ENCODE measurements at regions not wholly inside any gene's neighbourhood (a gene's known extent, or its start where the extent isn't known, plus 50 kb on each side); places are given as distances from the start of the nearest gene placed in this dataset.

DNA sequence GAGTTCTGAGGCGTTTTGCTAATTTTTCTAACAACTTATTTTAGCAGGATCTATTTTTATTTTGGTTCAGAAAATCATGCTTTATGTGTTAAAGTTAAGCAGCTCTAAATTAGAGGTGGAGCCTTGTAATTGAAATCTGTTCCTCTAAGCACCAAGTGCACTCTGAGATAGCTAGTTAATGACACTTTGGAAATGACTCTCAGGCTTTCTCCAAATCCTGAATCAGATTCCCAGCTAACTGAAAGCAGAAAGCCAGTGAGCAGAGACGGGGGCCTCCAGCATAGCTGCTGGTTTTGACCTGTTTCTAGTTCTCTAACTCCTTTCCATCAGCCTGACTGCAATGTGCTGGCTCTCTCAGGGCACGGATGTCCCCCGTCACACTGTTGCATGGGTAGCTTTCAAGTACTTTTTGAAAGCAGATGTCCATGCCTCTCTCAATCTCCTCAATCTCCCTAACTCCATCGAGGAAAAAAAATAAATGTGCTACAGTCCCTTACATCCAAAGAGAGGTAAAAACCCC is 326.5 kb downstream of the SATB2 start:
- Mint-ChIP-seq H3K4me3 (no peak overlapping the region), H3K27ac (no peak overlapping the region), H3K27me3 (no peaks in the 10 kb centered on the region), H3K36me3 (no peaks in the 10 kb centered on the region), H3K4me1 (no peaks in the 10 kb centered on the region), H3K9me3 (peaks cover 0 to 3% (median 0%) of the 10 kb centered on the region in 8 donors)
- no peak for DNase-seq
- Histone ChIP-seq H3K9me3 (ENCODE audit: control insufficient read depth in 1 of 2, low read length in 2 of 2) (no peaks in the 10 kb centered on the region), H3K27me3 (ENCODE audit: insufficient read depth, low read length) (no peaks in the 10 kb centered on the region), H3K4me3 (ENCODE audit: low read length in 2 of 2) (no peak overlapping the region), H3K36me3 (ENCODE audit: insufficient read depth, low read length) (no peaks in the 10 kb centered on the region), H3K27ac (ENCODE audit: low read depth, low read length) (no peak overlapping the region), H3K4me1 (ENCODE audit: insufficient read depth, low read length) (no peaks in the 10 kb centered on the region)
- ChIA-PET CTCF (ENCODE audit: partially characterized antibody) (no interaction called here), POLR2A (ENCODE audit: partially characterized antibody) (no interaction called here)
- intact Hi-C loops (cut with micrococcal nuclease): no loop called here

DNA sequence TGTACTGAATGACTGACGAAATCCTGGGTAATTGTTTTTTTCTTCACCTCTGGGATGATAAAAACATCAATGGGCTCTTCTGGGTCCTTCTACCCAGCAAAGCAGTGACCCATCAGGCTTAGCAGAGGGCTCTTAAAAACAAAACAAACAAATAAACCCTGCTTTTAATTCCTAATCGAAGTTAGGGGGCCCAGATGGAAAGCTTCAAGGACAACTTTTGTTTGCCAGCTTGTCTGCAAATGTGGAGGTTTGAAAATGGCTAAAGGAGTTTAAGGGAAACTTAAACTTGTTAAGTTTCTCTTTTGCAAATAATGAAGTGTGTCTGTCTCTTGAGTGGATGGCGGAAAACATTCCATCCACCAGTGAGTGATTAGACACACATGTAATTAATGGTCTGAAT is 327.2 kb downstream of the SATB2 start:
- no peak overlapping the region for H3K27ac ChIP-seq (ENCODE audit: low read depth, low read length)
- Mint-ChIP-seq H3K9me3 (peaks cover 0 to 3% (median 0%) of the 10 kb centered on the region in 8 donors), H3K27ac (no peak overlapping the region), H3K27me3 (no peaks in the 10 kb centered on the region), H3K36me3 (no peaks in the 10 kb centered on the region), H3K4me1 (no peaks in the 10 kb centered on the region), H3K4me3 (no peak overlapping the region)
- no peak for DNase-seq
- ChIA-PET CTCF (ENCODE audit: partially characterized antibody) (no interaction called here), POLR2A (ENCODE audit: partially characterized antibody) (no interaction called here)
- intact Hi-C loops (cut with micrococcal nuclease): no loop called here
- H3K9me3 ChIP-seq (ENCODE audit: control insufficient read depth in 1 of 2, low read length in 2 of 2): no peaks in the 10 kb centered on the region
- H3K4me3 ChIP-seq (ENCODE audit: low read length in 2 of 2): no peak overlapping the region
- H3K4me1 ChIP-seq (ENCODE audit: insufficient read depth, low read length): no peaks in the 10 kb centered on the region
- no peaks in the 10 kb centered on the region for H3K36me3 ChIP-seq (ENCODE audit: insufficient read depth, low read length)
- H3K27me3 ChIP-seq (ENCODE audit: insufficient read depth, low read length): no peaks in the 10 kb centered on the region

DNA sequence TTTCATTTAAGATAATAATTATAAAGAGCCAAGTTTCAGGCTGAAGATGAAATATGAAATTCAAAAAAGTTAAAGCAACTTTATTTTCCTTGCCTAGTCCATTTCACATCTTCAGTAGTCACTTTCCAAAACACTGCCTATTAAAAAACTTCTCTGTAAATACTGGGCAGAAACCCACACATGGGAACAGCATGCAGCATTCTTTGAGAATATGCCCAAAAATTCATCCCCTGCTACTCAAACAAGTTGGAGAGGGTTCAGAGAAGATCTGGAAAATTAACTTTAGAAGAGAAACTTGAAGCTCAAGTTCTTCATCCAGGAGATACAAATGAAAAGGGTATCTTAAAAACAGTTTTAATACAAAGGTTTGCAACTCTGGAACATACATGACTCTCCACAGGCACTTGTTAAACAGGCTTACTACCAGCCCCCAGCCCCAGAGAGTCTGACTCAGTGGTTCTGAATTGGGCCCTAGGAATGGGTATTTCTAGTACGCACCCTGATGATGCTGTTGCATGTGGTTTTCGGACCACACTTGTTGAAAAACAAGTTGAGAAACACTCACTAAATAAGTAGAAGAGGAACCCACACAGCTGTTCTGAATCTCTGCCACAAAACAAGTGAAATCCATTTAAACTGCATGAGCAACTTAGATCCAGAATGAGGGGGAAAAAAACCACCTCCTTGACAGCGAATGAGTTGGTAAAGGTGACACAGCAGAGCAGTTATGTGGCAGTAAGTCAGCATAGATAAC is 329.1 kb downstream of the SATB2 start:
- H3K36me3 ChIP-seq (ENCODE audit: insufficient read depth, low read length): no peaks in the 10 kb centered on the region
- DNase-seq: no peak
- H3K27me3 ChIP-seq (ENCODE audit: insufficient read depth, low read length): no peaks in the 10 kb centered on the region
- intact Hi-C loops (cut with micrococcal nuclease): no loop called here
- no peaks in the 10 kb centered on the region for H3K4me1 Mint-ChIP-seq
- H3K27ac ChIP-seq (ENCODE audit: low read depth, low read length): no peak overlapping the region
- no peaks in the 10 kb centered on the region for H3K27me3 Mint-ChIP-seq
- no peak overlapping the region for H3K27ac Mint-ChIP-seq
- H3K9me3 ChIP-seq (ENCODE audit: control insufficient read depth in 1 of 2, low read length in 2 of 2): no peaks in the 10 kb centered on the region
- H3K4me3 Mint-ChIP-seq: no peak overlapping the region
- ChIA-PET POLR2A (ENCODE audit: partially characterized antibody) (no interaction called here), CTCF (ENCODE audit: partially characterized antibody) (no interaction called here)
- H3K4me3 ChIP-seq (ENCODE audit: low read length in 2 of 2): no peak overlapping the region
- H3K9me3 Mint-ChIP-seq: peaks cover 0 to 3% (median 0%) of the 10 kb centered on the region in 8 donors
- H3K4me1 ChIP-seq (ENCODE audit: insufficient read depth, low read length): no peaks in the 10 kb centered on the region
- no peaks in the 10 kb centered on the region for H3K36me3 Mint-ChIP-seq

DNA sequence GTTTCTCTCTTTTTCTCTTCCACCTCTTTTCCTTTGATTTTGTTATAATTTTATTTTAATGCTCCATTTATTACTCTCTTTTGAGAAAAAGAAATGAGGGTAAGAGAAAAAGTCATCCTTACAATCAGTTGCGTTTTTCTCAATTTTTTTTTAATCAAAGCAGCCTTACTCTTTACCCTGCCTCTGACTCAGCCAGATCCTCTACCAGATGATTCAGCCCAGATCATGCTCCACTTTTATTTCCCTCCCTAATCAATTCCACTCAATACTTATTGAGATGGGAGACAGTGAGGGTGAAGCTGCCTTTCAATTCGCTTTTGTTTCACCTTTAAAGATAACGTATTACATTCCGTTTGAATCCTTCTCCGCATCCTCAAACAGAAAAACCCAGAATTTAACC is 337.9 kb downstream of the SATB2 start:
- ChIA-PET CTCF (ENCODE audit: partially characterized antibody) (no interaction called here), POLR2A (ENCODE audit: partially characterized antibody) (no interaction called here)
- H3K27ac Mint-ChIP-seq: no peak overlapping the region
- H3K27me3 Mint-ChIP-seq: peaks cover 0 to 4% of the 10 kb centered on the region in 2 donors
- no peaks in the 10 kb centered on the region for H3K4me1 ChIP-seq (ENCODE audit: insufficient read depth, low read length)
- peaks cover 0 to 3% (median 0%) of the 10 kb centered on the region in 8 donors for H3K9me3 Mint-ChIP-seq
- H3K4me3 Mint-ChIP-seq: no peak overlapping the region
- no peaks in the 10 kb centered on the region for H3K4me1 Mint-ChIP-seq
- no peak overlapping the region for H3K27ac ChIP-seq (ENCODE audit: low read depth, low read length)
- DNase-seq: no peak
- H3K27me3 ChIP-seq (ENCODE audit: insufficient read depth, low read length): no peaks in the 10 kb centered on the region
- no peaks in the 10 kb centered on the region for H3K36me3 Mint-ChIP-seq
- H3K9me3 ChIP-seq (ENCODE audit: control insufficient read depth in 1 of 2, low read length in 2 of 2): no peaks in the 10 kb centered on the region
- intact Hi-C loops (cut with micrococcal nuclease): no loop called here
- no peak overlapping the region for H3K4me3 ChIP-seq (ENCODE audit: low read length in 2 of 2)
- H3K36me3 ChIP-seq (ENCODE audit: insufficient read depth, low read length): no peaks in the 10 kb centered on the region

DNA sequence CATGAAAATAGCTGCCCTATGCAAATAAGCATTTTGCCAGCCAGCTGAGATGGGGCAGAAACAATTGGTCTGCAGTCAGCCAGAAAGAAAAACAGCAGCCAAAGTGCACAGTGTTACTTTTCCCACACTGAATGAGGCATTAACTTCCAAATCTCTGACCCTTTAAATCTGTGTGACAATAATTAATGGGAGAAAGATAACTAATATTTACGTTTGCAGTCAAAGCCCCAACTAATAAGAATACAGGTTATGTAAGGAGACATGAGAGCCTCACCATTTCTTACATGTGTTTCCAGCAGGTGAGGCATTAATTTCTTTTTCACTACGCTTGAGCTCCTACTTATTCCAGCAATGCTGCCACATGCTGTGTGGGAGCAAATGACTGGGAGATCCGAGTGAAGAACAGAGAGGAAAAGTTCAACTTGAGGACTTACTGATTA is 339.0 kb downstream of the SATB2 start:
- Mint-ChIP-seq H3K27ac (no peak overlapping the region), H3K4me1 (no peaks in the 10 kb centered on the region), H3K36me3 (no peaks in the 10 kb centered on the region)

DNA sequence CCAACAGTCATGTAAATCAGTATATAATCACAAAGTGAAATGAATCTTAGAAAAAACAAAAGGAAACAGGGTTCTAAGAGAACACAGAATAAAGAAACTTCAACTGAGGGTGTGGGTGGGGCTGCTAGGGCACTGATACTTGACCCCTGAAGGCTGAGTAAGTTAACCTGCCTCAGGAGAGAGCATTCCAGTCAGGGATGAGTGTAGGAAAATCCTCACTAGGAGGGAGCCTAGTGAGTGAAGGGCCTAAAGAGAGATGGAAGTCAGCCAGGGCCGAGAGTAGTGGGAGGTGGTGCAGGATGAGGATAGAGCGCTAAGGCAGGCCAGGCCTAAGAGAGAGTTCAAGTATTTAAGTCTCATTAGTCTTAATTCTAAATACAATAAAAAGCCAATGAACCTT is 342.6 kb downstream of the SATB2 start:
- peaks cover 0 to 2% (median 0%) of the 10 kb centered on the region in 8 donors for H3K9me3 Mint-ChIP-seq
- Histone ChIP-seq H3K9me3 (ENCODE audit: control insufficient read depth in 1 of 2, low read length in 2 of 2) (no peaks in the 10 kb centered on the region), H3K27me3 (ENCODE audit: insufficient read depth, low read length) (no peaks in the 10 kb centered on the region), H3K36me3 (ENCODE audit: insufficient read depth, low read length) (no peaks in the 10 kb centered on the region), H3K27ac (ENCODE audit: low read depth, low read length) (no peak overlapping the region), H3K4me1 (ENCODE audit: insufficient read depth, low read length) (no peaks in the 10 kb centered on the region), H3K4me3 (ENCODE audit: low read length in 2 of 2) (no peak overlapping the region)
- no peak overlapping the region for H3K27ac Mint-ChIP-seq
- H3K4me1 Mint-ChIP-seq: no peaks in the 10 kb centered on the region
- POLR2A ChIA-PET (ENCODE audit: partially characterized antibody): no interaction called here
- no peak overlapping the region for H3K4me3 Mint-ChIP-seq
- intact Hi-C loops (cut with micrococcal nuclease): no loop called here
- no peak for DNase-seq
- H3K27me3 Mint-ChIP-seq: peaks cover 0 to 2% of the 10 kb centered on the region in 2 donors
- CTCF ChIA-PET (ENCODE audit: partially characterized antibody): no interaction called here
- H3K36me3 Mint-ChIP-seq: no peaks in the 10 kb centered on the region

More for the DNA sequence above, 339.0 kb downstream of the SATB2 start:
- no peak for DNase-seq
- Histone ChIP-seq H3K9me3 (ENCODE audit: control insufficient read depth in 1 of 2, low read length in 2 of 2) (no peaks in the 10 kb centered on the region), H3K4me1 (ENCODE audit: insufficient read depth, low read length) (no peaks in the 10 kb centered on the region), H3K36me3 (ENCODE audit: insufficient read depth, low read length) (no peaks in the 10 kb centered on the region), H3K27me3 (ENCODE audit: insufficient read depth, low read length) (no peaks in the 10 kb centered on the region), H3K27ac (ENCODE audit: low read depth, low read length) (no peak overlapping the region), H3K4me3 (ENCODE audit: low read length in 2 of 2) (no peak overlapping the region)
- intact Hi-C loops (cut with micrococcal nuclease): no loop called here
- Mint-ChIP-seq H3K9me3 (peaks cover 0 to 3% (median 0%) of the 10 kb centered on the region in 8 donors), H3K27me3 (peaks cover 0 to 4% of the 10 kb centered on the region in 2 donors), H3K4me3 (no peak overlapping the region)
- ChIA-PET POLR2A (ENCODE audit: partially characterized antibody) (no interaction called here), CTCF (ENCODE audit: partially characterized antibody) (no interaction called here)

DNA sequence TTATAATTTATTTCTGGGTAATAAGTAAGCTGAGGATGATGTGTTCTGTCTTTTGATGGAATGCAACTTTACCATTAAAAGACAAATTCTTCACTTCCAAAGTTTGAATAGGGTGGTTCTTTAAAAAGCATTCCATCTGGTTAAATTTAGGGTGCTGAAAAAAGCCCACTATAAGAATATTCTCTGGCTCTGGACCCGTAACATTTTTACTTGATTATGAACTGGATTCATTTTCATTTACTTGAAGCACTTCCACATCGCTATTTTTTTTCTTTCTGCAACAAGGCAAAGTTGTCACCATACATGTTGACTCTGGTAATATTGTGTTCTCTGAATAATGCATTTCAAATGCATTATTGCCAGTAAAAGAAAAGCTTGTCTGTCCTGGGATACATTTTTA is 344.6 kb downstream of the SATB2 start:
- no peak overlapping the region for H3K4me3 ChIP-seq (ENCODE audit: low read length in 2 of 2)
- no peaks in the 10 kb centered on the region for H3K27me3 ChIP-seq (ENCODE audit: insufficient read depth, low read length)
- H3K4me1 ChIP-seq (ENCODE audit: insufficient read depth, low read length): no peaks in the 10 kb centered on the region
- no peaks in the 10 kb centered on the region for H3K36me3 Mint-ChIP-seq
- DNase-seq: no peak
- no peaks in the 10 kb centered on the region for H3K4me1 Mint-ChIP-seq
- H3K4me3 Mint-ChIP-seq: no peak overlapping the region
- CTCF ChIA-PET (ENCODE audit: partially characterized antibody): no interaction called here
- no peak overlapping the region for H3K27ac ChIP-seq (ENCODE audit: low read depth, low read length)
- POLR2A ChIA-PET (ENCODE audit: partially characterized antibody): no interaction called here
- peaks cover 0 to 2% of the 10 kb centered on the region in 2 donors for H3K27me3 Mint-ChIP-seq
- H3K9me3 ChIP-seq (ENCODE audit: control insufficient read depth in 1 of 2, low read length in 2 of 2): no peaks in the 10 kb centered on the region
- H3K9me3 Mint-ChIP-seq: peaks cover 0 to 2% (median 0%) of the 10 kb centered on the region in 8 donors
- intact Hi-C loops (cut with micrococcal nuclease): no loop called here
- no peak overlapping the region for H3K27ac Mint-ChIP-seq
- no peaks in the 10 kb centered on the region for H3K36me3 ChIP-seq (ENCODE audit: insufficient read depth, low read length)

Measured in CD4-positive, alpha-beta memory T cell (primary cell).